GM19372 (cell line): ENCODE measurements at regions not wholly inside any gene's neighbourhood (a gene's known extent, or its start where the extent isn't known, plus 50 kb on each side); places are given as distances from the start of the nearest gene placed in this dataset.

ENCODE experiments used
- ATAC-seq: cut with Tn5 transposase; IDR thresholded peaks from one replicate; pipeline ENCODE4 v1.9.1; 2021; ENCODE audit warnings: mild to moderate bottlenecking, low read depth, moderate library complexity; ENCODE audit not compliant: unreplicated experiment

GRCh38 chr1:29859126-29859525 lies 622.8 kb downstream of the PTPRU start:
- no peak for ATAC-seq

GRCh38 chr1:29858646-29859045 lies 622.3 kb downstream of the PTPRU start:
- ATAC-seq = no peak

GRCh38 chr1:29856340-29857114 lies 620.2 kb downstream of the PTPRU start:
- ATAC-seq = no peak

- ATAC-seq = no peak
Measured at GRCh38 chr1:29855561-29856160, 619.3 kb downstream of the PTPRU start.

- no peak for ATAC-seq
Measured at GRCh38 chr1:29854700-29855276, 618.5 kb downstream of the PTPRU start.

- no peak for ATAC-seq
Measured at GRCh38 chr1:29853716-29854330, 617.5 kb downstream of the PTPRU start.

GRCh38 chr1:29852248-29852647 lies 615.9 kb downstream of the PTPRU start:
- no peak for ATAC-seq

- no peak for ATAC-seq
Measured at GRCh38 chr1:29851691-29852090, 615.4 kb downstream of the PTPRU start.

- no peak for ATAC-seq
Measured at GRCh38 chr1:29849991-29850757, 613.9 kb downstream of the PTPRU start.

GRCh38 chr1:29849038-29849750 lies 612.9 kb downstream of the PTPRU start:
- ATAC-seq = no peak

GRCh38 chr1:29845910-29846309 lies 609.6 kb downstream of the PTPRU start:
- ATAC-seq = no peak

GRCh38 chr1:29842130-29842529 lies 605.8 kb downstream of the PTPRU start:
- no peak for ATAC-seq

- ATAC-seq = no peak
Measured at GRCh38 chr1:29839726-29840125, 603.4 kb downstream of the PTPRU start.

- ATAC-seq = no peak
Measured at GRCh38 chr1:29838738-29839320, 602.5 kb downstream of the PTPRU start.

- ATAC-seq = no peak
Measured at GRCh38 chr1:29836651-29837646, 600.6 kb downstream of the PTPRU start.

GRCh38 chr1:29835874-29836273 lies 599.6 kb downstream of the PTPRU start:
- ATAC-seq = no peak

- ATAC-seq = no peak
Measured at GRCh38 chr1:29835406-29835805, 599.1 kb downstream of the PTPRU start.

- ATAC-seq = no peak
Measured at GRCh38 chr1:29833581-29833980, 597.3 kb downstream of the PTPRU start.

- no peak for ATAC-seq
Measured at GRCh38 chr1:29832936-29833335, 596.6 kb downstream of the PTPRU start.
